HG03378 (cell line): ENCODE measurements at regions not wholly inside any gene's neighbourhood (a gene's known extent, or its start where the extent isn't known, plus 50 kb on each side); places are given as distances from the start of the nearest gene placed in this dataset.
A peak's percentile ranks its signal among the peaks of the same experiment; 100 is the strongest.

Experiments
- ATAC-seq: cut with Tn5 transposase; IDR thresholded peaks from one replicate; pipeline ENCODE4 v1.9.1; 2021; ENCODE audit warnings: mild to moderate bottlenecking, moderate library complexity; ENCODE audit not compliant: unreplicated experiment

GRCh38 chr14:62081012-62081612, 318.9 kb downstream of the SNAPC1 start:
- peak; percentile 96 for ATAC-seq

GRCh38 chr14:62081951-62082350, 319.7 kb downstream of the SNAPC1 start:
- no peak for ATAC-seq

- no peak for ATAC-seq
Measured at GRCh38 chr14:62082779-62083178, 320.6 kb downstream of the SNAPC1 start.

GRCh38 chr14:62084020-62084419, 321.8 kb downstream of the SNAPC1 start:
- ATAC-seq = no peak

GRCh38 chr14:62087191-62087590, 325.0 kb downstream of the SNAPC1 start:
- no peak for ATAC-seq

- ATAC-seq = no peak
Measured at GRCh38 chr14:62093736-62094135, 331.5 kb downstream of the SNAPC1 start.

GRCh38 chr14:62097072-62097471, 334.9 kb downstream of the SNAPC1 start:
- ATAC-seq = no peak

GRCh38 chr14:62097824-62098223, 335.6 kb downstream of the SNAPC1 start:
- ATAC-seq = no peak

- no peak for ATAC-seq
Measured at GRCh38 chr14:62098357-62098756, 336.1 kb downstream of the SNAPC1 start.

GRCh38 chr14:62099091-62099490, 336.9 kb downstream of the SNAPC1 start:
- no peak for ATAC-seq

- no peak for ATAC-seq
Measured at GRCh38 chr14:62101189-62101588, 339.0 kb downstream of the SNAPC1 start.

GRCh38 chr14:62101673-62102348, 339.6 kb downstream of the SNAPC1 start:
- ATAC-seq = no peak

- no peak for ATAC-seq
Measured at GRCh38 chr14:62102349-62102725, 340.1 kb downstream of the SNAPC1 start.

GRCh38 chr14:62103464-62103863, 341.2 kb downstream of the SNAPC1 start:
- ATAC-seq = no peak

- no peak for ATAC-seq
Measured at GRCh38 chr14:62110941-62111340, 348.7 kb downstream of the SNAPC1 start.

GRCh38 chr14:62117010-62117750, 355.0 kb downstream of the SNAPC1 start:
- peak; percentile 88 for ATAC-seq

GRCh38 chr14:62117751-62118105, 355.5 kb downstream of the SNAPC1 start:
- ATAC-seq = no peak

GRCh38 chr14:62118461-62118860, 356.2 kb downstream of the SNAPC1 start:
- no peak for ATAC-seq

- ATAC-seq = no peak
Measured at GRCh38 chr14:62118871-62119270, 356.7 kb downstream of the SNAPC1 start.

- ATAC-seq = no peak
Measured at GRCh38 chr14:62123961-62124360, 361.7 kb downstream of the SNAPC1 start.

GRCh38 chr14:62125793-62126192, 363.6 kb downstream of the SNAPC1 start:
- ATAC-seq = no peak

- peak; percentile 78 for ATAC-seq
Measured at GRCh38 chr14:62126879-62127478, 364.8 kb downstream of the SNAPC1 start.
